ENCODE measurements at regions not wholly inside any gene's neighbourhood (a gene's known extent, or its start where the extent isn't known, plus 50 kb on each side); places are given as distances from the start of the nearest gene placed in this dataset.

DNA sequence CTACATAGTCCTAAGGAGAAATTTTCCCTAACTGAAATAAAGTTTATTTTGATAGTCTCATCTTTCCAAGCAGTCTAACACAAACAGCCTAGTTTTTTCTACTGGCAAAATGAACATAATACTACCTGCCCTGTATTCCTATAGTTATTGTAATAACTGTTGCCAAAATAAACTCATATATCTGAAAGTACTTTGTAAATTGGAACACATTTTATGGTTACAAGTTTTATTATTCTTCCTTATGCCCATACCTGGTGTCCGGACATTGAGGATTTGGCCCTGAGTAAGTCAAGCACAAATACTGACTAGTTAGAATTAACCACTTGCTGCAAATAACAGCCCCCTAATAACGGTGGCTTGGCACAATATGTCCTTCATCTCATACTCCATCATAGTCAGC is 120.4 kb upstream of the TOM1L1 start:
- no peaks in the 10 kb centered on the region for H3K27me3 Mint-ChIP-seq (ENCODE audit: insufficient read depth, unreplicated experiment)
- intact Hi-C loops (cut with micrococcal nuclease), result no loop called here
- H3K4me3 Mint-ChIP-seq (ENCODE audit: unreplicated experiment), result no peak overlapping the region
- no peak overlapping the region for H3K27ac Mint-ChIP-seq (ENCODE audit: low read depth, unreplicated experiment)
- no peaks in the 10 kb centered on the region for H3K9me3 Mint-ChIP-seq (ENCODE audit: unreplicated experiment)
- no peak for TF ChIP-seq CTCF (IDR thresholded peaks at IDR 0.05; ENCODE audit: unreplicated experiment)
- no peak for DNase-seq (ENCODE audit: unreplicated experiment)
- no TSS peak for BruUV-seq (replicated peaks)
- POLR2A ChIA-PET, result no interaction called here
- H3K4me1 Mint-ChIP-seq (ENCODE audit: insufficient read depth, unreplicated experiment), result no peaks in the 10 kb centered on the region
- CTCF ChIA-PET, result interaction anchor here (1.2 kb wide), 1 partner anchor 17 kb away, joined by 3 read pairs; no protein-coding TSS in a partner anchor
- H3K36me3 Mint-ChIP-seq (ENCODE audit: insufficient read depth, unreplicated experiment), result no peaks in the 10 kb centered on the region

DNA sequence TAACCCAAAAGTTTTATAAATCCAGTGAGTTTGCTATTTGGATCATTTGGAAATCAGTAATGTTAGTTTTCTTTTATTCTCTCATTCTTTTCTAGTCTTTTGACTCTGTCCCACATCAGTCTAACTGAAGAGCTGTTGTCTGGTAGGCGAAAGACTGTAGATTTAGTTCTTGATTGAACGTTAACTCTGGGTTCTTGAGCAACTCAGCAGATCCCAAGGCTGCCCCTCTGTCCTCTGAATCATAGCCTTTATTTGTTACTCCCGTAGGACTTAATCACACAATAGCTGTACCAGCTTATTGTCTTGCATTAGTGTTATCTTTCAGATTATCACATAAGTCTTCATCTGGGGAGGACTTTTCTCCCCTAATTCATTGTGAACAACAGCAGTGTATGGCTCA is 119.3 kb upstream of the TOM1L1 start:
- Mint-ChIP-seq H3K4me1 (ENCODE audit: insufficient read depth, unreplicated experiment) (no peaks in the 10 kb centered on the region), H3K4me3 (ENCODE audit: unreplicated experiment) (no peak overlapping the region), H3K27ac (ENCODE audit: low read depth, unreplicated experiment) (no peak overlapping the region), H3K27me3 (ENCODE audit: insufficient read depth, unreplicated experiment) (no peaks in the 10 kb centered on the region), H3K36me3 (ENCODE audit: insufficient read depth, unreplicated experiment) (no peaks in the 10 kb centered on the region), H3K9me3 (ENCODE audit: unreplicated experiment) (no peaks in the 10 kb centered on the region)
- POLR2A ChIA-PET, result no interaction called here
- intact Hi-C loops (cut with micrococcal nuclease), result no loop called here
- CTCF ChIA-PET, result no interaction called here
- no peak for TF ChIP-seq CTCF (IDR thresholded peaks at IDR 0.05; ENCODE audit: unreplicated experiment)
- no TSS peak for BruUV-seq (replicated peaks)
- DNase-seq (ENCODE audit: unreplicated experiment), result no peak

GRCh38 chr17:54784305-54784704 is 116.3 kb upstream of the TOM1L1 start:
- BruUV-seq (replicated peaks), result no TSS peak
- Mint-ChIP-seq H3K4me1 (ENCODE audit: insufficient read depth, unreplicated experiment) (no peaks in the 10 kb centered on the region), H3K36me3 (ENCODE audit: insufficient read depth, unreplicated experiment) (no peaks in the 10 kb centered on the region), H3K27me3 (ENCODE audit: insufficient read depth, unreplicated experiment) (no peaks in the 10 kb centered on the region), H3K9me3 (ENCODE audit: unreplicated experiment) (no peaks in the 10 kb centered on the region), H3K27ac (ENCODE audit: low read depth, unreplicated experiment) (no peak overlapping the region), H3K4me3 (ENCODE audit: unreplicated experiment) (no peak overlapping the region)
- intact Hi-C loops (cut with micrococcal nuclease), result no loop called here
- no peak for DNase-seq (ENCODE audit: unreplicated experiment)
- CTCF ChIA-PET, result no interaction called here
- TF ChIP-seq CTCF (IDR thresholded peaks at IDR 0.05; ENCODE audit: unreplicated experiment), result no peak
- POLR2A ChIA-PET, result no interaction called here

- no TSS peak for BruUV-seq (replicated peaks)
- POLR2A ChIA-PET, result interaction anchor here (1.0 kb wide), 1 partner anchor 9 kb away, joined by 3 read pairs; no protein-coding TSS in a partner anchor
- intact Hi-C loops (cut with micrococcal nuclease), result no loop called here
- Mint-ChIP-seq H3K36me3 (ENCODE audit: insufficient read depth, unreplicated experiment) (no peaks in the 10 kb centered on the region), H3K4me1 (ENCODE audit: insufficient read depth, unreplicated experiment) (no peaks in the 10 kb centered on the region), H3K9me3 (ENCODE audit: unreplicated experiment) (no peaks in the 10 kb centered on the region), H3K27ac (ENCODE audit: low read depth, unreplicated experiment) (no peak overlapping the region), H3K4me3 (ENCODE audit: unreplicated experiment) (no peak overlapping the region), H3K27me3 (ENCODE audit: insufficient read depth, unreplicated experiment) (no peaks in the 10 kb centered on the region)
- CTCF ChIA-PET, result no interaction called here
- no peak for DNase-seq (ENCODE audit: unreplicated experiment)
- no peak for TF ChIP-seq CTCF (IDR thresholded peaks at IDR 0.05; ENCODE audit: unreplicated experiment)
Measured at GRCh38 chr17:54785643-54786268, 114.9 kb upstream of the TOM1L1 start.

All from MCF 10A (cell line).